HG03280 (cell line): ENCODE measurements at regions not wholly inside any gene's neighbourhood (a gene's known extent, or its start where the extent isn't known, plus 50 kb on each side); places are given as distances from the start of the nearest gene placed in this dataset.

ENCODE experiments used
- ATAC-seq: cut with Tn5 transposase; IDR thresholded peaks from one replicate; pipeline ENCODE4 v1.9.1; 2021; ENCODE audit warnings: mild to moderate bottlenecking, moderate library complexity; ENCODE audit not compliant: unreplicated experiment

DNA sequence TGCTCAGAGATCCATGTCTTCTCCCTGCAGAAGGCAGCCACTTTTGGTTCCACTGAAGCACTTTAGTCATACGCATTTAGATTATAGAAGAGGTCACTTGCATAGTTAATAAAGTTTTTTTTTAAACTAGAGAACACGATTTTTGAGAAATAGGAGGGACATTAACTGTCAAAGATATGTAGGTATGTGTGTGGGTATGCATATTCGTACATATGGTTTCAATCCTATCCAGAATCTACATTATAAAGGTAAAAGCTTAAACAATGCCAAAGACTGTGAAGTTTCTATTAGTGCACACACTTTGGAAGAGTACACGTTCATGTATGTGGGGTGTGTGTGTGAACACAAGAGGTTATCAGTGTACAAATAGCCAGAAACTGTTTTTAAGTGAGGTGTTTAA lies 103.2 kb downstream of the BTBD3 start:
- no peak for ATAC-seq

DNA sequence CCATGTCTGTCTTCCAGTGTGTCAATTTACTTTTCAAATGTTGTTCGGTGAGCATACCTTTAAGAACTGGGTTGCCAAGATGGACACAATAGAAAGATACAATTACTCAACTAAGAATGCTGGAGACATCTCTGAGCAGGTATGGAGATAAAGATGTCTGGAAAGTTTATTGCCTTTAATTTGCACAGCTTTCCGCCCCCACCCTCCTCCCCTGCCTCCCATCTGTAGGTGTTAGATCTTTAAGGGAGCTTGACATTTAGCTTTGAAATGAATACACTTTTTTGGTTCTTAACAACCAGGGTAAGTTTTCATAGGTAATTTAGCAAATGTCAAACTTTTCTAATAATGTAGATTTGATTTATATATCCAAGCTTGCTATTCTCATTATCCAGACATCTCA lies 104.4 kb downstream of the BTBD3 start:
- no peak for ATAC-seq

DNA sequence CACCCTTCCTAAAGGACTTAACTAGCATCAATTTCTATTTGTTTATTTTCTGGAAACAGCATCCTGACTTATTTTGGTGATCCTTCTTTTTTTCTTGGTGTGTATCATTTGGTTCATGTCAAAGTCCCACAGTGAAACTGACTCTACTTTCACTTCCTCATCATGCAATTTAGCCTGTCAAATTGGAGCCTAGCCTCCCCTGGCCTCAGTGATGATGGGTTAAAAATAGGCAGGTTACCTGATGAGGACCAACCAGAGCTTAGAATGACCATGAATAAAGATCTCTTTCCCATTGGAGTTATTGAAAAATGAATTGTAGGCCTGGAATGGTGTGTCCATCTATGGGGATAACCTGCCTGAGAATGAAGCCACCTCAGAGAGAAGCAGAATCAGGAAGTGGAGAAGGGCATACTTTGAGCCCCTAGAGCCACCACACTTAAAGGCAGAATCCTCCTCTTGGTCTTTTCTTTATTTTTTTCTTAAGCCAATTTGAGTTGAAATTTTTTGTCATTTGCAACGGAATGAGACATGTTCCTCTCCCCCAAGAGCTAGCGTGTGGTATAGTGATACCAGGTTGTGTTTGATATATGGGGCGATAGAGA lies 105.6 kb downstream of the BTBD3 start:
- no peak for ATAC-seq

DNA sequence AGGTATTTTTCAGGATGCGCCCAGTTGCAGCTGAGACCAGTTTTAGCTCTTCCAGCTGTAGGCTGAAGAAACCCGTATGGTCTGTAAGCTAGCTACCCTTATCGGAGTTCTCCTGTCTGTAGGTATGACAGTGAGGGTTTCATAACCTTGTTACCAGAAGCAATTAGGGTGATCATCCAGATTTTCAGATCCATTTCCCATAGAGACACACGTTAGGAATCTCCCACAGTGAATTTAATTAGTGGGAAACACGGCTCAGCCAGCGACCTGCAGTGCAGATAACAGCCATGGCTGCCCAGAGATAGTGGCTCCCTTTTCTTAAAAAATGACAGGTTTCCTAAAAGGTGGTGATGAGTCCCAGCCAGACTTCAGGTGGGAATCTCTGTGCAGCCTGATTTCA lies 111.1 kb downstream of the BTBD3 start:
- no peak for ATAC-seq

DNA sequence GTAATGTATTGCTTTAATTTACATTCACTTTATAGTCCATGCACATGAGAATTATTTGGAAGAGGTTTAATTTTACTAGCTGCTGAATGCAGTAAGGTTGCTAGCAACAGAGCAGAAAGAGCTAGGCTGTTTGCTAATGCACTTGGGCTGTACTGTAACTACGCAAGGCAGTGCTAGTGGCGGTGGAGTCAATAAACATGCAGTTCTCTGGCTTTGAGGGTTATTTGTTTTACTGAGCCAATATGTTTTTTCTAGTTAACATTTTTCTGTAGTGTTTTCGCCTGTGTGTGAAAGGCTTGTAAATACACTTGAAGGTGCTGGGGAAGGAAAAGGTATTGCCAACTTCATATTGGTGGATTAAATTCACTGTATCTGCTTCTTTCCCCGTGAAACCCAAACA lies 112.8 kb downstream of the BTBD3 start:
- no peak for ATAC-seq

DNA sequence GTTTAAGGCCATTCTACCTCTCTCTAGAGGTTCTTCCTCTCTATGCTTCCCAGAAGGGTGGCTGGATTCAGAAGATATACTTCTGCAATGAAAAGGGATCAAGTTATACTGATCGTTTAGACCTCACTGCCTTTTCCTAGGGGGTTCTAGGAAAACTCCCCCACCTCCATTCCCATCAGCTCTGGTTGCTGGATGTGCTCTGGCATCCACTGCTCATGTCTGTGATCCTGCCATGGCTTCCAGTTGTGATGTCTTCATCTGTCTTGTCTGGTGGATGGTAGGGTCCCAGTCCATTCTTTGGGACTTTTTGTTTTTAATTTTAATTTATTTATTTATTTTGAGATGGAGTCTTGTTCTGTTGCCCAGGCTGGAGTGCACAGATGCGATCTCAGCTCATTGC lies 118.4 kb downstream of the BTBD3 start:
- ATAC-seq = no peak

DNA sequence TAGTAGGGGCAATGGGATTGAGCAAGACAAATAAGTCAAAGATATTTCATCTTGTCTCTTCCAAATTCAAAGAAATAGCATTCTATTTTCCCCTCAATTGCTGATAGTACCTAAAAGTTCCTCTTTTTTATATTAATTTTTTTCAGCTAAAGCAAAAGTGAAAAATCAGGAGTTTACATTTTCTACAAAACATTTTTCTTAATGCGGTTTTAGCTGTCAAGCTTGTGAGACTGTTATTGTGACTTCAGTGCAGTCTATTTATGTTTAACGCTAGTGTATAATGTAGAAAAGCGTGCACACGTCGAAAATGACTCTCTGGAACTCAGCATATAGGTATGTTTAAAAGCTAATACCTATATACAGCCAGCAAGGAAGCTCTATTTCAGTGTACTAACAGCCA lies 119.8 kb downstream of the BTBD3 start:
- ATAC-seq = no peak

DNA sequence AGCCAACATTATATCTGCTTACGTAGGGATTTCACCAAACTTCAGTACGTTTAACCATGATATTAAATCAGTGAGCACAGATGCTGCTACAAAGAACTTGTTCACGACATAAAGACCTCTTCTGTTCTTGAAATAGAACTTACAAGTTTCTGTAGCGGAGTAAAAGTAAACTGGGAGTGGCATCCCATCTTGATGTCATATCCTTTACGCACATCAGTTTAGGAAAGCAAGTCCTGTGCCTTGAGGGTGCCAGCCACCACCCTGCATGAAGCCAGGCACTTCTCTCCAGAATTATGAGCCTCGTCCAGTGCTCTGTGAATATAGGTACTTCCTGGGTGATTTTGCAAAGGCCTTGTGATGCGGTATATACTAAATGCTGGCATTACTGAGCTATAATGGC lies 122.6 kb downstream of the BTBD3 start:
- ATAC-seq = no peak

DNA sequence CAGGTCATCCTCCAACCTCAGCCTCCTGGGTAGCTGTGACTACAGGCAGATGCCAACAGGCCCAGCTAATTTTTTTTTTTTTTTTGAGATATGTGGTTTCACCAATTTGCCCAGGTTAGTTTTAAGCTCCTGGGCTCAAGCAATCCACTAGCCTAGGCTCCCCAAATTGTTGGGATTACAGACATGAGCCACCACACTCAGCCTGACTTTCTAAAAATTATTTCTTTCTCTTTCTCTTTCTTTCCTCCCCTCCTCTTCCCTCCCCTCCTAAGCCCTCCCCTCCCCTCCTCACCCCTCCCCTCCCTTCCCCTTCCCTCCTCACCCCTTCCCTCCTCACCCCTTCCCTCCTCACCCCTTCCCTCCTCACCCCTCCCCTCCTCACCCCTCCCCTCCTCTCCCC lies 127.3 kb downstream of the BTBD3 start:
- no peak for ATAC-seq

DNA sequence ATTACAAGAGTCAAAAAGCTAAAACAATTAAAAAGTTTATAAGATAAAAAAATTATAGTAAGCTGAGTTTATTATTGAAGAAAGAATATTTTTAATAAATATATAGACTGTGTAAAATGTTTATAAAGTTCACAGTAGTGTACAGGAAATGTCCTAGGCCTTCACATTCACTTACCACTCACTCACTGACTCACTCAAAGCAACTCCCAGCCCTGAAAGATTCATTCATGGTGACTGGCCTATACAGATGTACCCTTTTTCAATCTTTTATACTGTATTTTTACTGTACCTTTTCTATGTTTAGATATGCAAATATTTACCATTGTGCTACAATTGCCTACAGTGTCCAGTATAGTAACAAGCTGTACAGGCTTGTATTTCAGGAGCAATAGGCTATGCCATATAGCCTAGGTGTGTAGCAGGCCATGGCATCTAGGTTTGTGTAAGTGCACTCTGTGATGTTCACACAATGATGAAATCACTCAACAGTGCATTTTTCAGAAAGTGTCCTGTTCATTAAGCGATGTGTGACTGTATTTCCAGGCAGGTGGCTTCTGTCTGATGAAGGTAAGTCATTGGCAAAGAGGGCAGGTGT lies 130.2 kb downstream of the BTBD3 start:
- ATAC-seq = no peak

DNA sequence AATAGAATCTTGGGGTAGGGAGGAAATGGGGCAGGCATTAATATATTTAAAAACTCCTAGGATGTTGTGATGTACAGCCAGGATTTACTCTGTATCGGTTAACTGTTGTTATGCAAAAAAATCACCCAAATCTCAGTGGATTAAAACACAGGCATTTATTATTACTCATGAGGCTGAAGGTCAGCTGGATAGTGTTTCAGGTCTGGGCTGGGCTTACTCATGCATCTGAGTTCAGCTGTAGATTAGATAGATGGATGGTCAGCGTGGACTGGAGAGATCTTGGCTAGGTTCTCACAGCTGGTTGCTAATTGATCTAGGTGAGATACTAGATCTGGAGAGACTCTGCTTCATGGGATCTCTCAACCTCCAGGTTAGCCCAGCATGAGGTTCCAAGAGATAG lies 131.4 kb downstream of the BTBD3 start:
- no peak for ATAC-seq

DNA sequence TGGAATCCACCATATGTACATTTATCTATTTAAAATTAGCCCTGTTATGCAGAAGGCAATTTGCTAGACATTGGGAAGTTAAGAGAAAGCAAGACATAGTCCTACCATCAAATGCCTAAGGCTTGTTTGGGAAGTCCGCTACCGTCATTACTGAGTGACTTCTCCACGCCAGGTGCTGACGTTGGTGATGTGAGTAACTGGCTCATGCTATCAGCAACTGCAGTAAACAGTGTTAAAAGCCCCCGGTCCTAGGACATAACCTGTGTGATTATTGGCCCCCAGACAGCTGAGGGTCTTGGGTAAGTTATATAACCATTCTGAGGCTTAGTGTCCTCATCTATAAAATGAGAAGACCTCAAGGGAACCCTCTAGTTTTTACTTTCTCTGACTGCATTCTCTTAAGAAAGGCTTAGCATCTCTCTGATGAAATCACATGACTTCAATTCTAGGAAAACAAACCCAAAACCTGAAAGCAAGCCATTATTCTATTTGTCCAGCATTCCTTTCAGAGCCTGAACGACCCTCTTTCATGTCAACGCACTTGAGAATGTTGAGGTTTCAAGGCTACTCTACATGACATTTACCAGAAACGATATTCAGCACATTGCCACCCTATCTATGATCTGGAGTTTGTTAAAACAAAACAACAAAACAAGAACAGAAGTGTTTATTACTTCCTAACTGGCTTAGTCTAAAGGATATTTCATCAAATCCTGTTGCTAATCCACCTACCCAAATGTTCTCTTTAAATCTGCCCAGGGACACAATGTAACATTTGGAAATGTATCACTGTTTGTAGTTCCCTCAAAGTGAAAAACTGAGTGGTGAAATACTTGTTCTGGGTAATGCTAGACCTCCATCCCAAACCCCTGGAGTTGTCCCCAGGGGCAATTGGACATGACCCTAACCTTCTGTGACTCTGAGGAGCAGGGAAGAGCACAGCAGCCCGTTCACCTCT lies 133.8 kb downstream of the BTBD3 start:
- no peak for ATAC-seq

DNA sequence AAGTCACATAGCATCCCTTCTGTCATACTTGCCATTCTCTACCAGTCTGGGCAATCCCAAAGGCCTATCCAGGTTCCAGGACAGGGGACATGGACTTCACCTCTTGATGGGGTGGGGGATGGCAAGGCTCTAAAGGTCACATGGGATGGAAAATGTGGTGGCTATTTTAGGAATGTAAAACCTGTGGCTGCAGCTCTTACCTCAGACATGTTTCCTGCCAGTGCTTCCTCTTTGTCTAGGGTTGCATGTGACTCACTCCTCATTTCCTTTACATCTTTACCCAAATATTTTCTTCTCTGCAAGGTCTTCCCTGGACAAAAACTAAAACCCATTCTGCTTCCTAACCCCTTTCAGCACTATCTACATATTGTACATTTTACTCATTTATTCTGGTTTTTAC lies 135.7 kb downstream of the BTBD3 start:
- no peak for ATAC-seq

DNA sequence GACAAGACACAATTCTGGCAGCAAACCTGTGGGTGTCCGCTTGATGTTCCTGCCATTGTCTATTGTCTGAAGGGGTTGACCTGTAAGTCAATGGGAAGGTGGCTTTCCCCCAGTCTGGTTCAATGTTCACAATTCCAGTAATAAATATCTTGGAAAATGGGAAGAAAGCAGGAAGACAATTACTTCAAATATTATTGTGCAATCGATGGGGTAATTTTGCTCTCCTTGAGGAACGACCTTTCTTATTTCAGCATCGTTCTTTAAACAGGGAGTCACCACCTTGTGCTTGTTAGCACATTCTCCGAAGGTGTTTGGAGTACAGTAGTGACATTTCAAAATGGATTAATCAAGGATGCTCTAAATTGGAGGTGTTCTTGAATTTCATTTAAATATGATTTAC lies 136.9 kb downstream of the BTBD3 start:
- no peak for ATAC-seq

DNA sequence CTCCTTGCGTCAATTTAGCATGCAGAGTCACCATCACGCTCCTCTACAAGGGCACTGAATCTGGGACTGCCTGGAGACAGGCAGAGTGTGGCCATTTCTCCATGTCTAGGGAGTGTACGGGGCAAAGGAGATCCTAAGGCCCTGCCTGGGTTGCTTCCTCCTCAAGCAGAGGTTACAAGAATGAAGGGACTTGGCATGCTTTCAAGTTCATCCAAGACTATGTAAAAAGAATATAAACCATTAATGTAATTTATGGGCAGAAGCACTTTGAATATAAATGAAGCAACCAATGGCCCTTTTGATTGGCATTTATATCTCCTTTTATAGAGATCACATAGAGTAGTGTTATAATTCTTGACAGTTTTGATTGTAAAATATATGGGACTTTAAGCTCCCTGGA lies 137.5 kb downstream of the BTBD3 start:
- ATAC-seq = no peak

DNA sequence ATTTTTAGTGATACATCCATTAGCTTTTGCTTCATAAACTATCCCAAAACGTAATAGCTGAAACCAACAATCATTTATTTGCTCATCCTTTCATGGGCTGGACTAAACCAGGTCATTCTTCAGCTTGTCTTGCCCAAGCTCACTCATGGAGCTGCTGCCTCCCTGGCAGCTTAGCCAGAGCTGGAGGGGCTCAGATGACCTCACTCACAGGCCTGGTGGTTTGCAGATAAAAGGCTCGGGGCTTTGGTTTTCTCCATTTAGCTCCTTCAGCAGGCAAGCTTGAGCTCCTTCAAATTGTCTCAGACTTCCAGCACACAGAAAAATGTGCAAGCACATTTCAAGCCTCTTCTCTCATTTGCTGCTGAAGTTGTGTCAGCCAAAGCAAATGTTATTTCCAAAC lies 139.1 kb downstream of the BTBD3 start:
- no peak for ATAC-seq

DNA sequence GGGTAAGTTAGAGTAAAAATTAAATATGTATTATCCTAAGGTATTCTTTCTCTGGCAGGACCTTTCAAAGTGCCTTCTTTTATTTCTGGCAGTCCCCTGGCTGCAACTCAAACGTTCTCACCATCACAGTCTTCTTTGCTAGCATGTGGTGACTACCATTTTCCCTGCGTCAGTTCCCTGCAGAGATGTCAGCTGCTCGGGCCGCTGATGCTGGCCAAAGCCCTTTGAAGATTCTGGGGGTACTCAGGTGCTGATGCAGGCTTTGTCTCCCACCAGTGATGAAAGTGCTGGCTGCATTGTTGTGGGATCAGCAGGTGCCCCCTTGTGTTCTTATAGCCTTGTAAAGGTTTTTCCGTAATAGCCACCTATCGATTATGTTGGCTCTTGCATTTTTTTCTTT lies 140.1 kb downstream of the BTBD3 start:
- no peak for ATAC-seq

DNA sequence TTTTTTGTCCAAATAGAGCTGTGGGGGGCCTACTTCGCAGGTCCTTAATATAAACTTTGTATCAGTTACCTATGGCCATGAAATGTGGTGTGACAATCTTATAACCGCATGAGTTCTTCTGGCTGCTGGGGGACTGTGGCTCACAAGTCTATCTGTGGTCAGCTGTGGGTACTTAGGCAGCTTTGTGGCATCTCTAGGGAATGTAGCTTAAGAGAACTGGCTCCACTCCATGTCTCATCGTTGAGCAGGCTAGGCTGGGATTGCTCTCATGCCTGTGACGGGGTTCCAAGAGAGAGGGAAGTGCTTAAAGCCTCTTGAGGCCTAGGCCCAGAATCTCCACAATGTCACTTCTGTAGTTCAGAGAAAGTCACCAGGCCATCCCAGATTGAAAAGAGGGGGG lies 140.5 kb downstream of the BTBD3 start:
- ATAC-seq = no peak

DNA sequence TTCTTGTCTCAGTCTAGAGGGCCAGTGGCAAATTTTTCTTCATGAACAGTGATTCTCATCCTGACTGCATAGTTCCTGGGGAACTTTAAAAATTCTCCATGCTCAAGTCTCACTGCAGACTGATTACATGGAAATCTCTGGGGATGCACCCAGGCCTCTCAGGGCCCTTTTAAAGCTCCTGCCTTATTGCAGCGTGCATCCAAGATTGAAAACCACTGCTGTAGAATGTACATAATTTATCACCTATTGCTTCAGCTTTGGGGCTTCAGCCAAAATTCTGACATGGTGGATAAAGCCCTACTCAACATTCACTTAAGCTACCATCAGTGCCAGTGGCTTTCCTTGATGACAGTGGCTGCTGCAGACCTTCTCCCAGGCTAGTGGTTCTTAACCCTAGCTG lies 143.8 kb downstream of the BTBD3 start:
- no peak for ATAC-seq

DNA sequence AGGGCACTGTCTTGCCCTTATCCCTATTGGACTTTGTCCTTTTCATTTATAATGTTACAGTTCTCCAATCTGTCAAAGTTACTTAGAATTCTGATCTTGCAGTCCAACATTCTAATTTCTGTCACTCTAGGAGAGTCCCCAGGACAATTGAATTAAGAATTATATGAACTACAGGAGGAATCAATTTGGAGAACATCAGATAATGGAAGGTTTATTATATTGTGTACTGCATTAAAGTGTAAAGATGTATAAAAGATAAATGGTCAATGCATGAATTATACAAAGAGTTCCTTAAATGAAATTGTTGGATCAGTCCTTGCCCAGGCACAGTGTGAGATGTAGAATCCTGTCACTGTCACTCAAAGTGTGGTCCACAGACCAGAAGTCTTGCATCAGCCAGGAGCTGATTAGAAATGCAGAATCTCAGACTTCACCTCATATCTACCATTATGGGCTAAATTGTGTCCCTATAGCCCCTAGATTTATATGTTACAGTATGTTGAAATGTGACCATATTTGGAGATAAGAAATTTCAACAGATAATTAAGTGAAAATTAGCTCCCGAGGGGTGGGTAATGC lies 145.5 kb downstream of the BTBD3 start:
- ATAC-seq = no peak

DNA sequence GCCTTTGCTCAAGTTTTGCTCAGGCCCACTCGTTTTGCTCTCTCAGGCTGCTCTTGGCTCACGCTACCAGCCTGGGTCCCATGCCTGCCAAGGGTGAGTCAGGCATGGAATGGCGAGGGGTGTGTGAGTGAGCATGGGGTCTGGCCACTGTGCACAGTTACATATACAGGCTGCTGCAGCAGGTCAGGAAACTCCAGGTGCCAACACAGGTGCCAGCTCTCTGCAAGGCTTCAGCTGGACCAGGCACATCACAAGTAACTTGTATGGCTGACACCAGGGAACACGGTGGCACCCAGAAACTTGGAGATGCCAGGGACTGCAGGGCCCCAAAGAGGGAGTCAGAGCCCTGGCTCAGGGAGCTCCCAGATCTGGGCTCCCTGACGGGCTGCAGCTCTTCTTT lies 146.8 kb downstream of the BTBD3 start:
- no peak for ATAC-seq

DNA sequence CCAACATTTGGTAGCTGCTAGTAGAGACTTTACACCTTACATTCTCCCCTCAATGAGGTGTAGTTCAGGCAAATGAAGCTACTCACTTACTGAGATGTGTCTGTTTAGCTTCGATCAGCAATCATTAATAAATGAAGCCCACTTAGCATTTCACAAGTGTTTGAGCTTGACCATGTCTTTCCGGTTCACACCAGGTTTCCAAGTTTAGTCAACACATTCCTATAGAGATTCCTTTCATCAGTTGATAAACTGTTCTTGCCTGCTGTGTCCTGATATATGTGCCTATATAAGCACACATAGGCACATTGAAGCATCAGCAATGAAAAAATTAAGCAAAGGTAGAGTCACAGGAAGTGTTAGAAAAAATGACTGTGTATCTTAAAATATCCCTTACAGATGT lies 150.0 kb downstream of the BTBD3 start:
- no peak for ATAC-seq
